GM23338 (cell line): ENCODE measurements at regions not wholly inside any gene's neighbourhood (a gene's known extent, or its start where the extent isn't known, plus 50 kb on each side); places are given as distances from the start of the nearest gene placed in this dataset.

Experiments used
- EZH2phosphoT487 ChIP-seq: fragments of 200-600 bp; sonication (generic); IDR thresholded peaks from one replicate; pipeline ENCODE4 v1.8.1; 2018; ENCODE audit warnings: antibody characterized with exemption; ENCODE audit not compliant: unreplicated experiment
- STAT1 ChIP-seq: IDR thresholded peaks from one replicate; pipeline ENCODE4 v1.6.1; 2016; ENCODE audit warnings: antibody characterized with exemption; ENCODE audit not compliant: unreplicated experiment
- TF ChIP-seq, protein P1 (sequence below), 2 experiments: fragments of 200-600 bp in 1 of 2; sonication (generic) in 1 of 2; conservative IDR thresholded peaks; 2 replicates each; pipeline versions ENCODE4 v1.5.1 to v1.6.1; 2016 to 2017; ENCODE audit warnings: antibody characterized with exemption in 2 of 2, low read depth in 2 of 2, mild to moderate bottlenecking in 2 of 2, moderate library complexity in 1 of 2
- TF ChIP-seq, protein P2 (sequence below): IDR thresholded peaks from one replicate; pipeline ENCODE4 v1.6.1; 2018; ENCODE audit warnings: antibody characterized with exemption; ENCODE audit not compliant: unreplicated experiment

DNA sequence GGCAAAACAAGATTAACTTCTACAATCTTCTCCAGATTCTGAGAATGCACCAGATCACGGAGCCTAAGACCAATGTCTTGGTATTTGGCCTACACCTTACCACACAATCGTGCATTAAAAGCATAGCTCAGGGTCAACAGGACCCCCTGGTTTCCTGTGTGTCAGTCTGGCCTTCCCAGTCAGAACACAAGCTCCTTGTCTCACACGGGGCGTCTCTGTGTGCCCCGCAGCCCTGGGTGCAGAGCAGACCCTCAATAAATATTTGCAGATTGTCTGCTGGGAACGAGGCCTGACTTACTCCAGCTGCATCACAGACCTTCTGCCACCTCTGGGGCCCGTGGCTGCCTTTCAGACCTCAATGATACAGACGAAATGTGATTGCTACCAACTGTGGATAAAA, 82.5 kb upstream of the CTNNB1 start:
- TF ChIP-seq, protein P1, sequence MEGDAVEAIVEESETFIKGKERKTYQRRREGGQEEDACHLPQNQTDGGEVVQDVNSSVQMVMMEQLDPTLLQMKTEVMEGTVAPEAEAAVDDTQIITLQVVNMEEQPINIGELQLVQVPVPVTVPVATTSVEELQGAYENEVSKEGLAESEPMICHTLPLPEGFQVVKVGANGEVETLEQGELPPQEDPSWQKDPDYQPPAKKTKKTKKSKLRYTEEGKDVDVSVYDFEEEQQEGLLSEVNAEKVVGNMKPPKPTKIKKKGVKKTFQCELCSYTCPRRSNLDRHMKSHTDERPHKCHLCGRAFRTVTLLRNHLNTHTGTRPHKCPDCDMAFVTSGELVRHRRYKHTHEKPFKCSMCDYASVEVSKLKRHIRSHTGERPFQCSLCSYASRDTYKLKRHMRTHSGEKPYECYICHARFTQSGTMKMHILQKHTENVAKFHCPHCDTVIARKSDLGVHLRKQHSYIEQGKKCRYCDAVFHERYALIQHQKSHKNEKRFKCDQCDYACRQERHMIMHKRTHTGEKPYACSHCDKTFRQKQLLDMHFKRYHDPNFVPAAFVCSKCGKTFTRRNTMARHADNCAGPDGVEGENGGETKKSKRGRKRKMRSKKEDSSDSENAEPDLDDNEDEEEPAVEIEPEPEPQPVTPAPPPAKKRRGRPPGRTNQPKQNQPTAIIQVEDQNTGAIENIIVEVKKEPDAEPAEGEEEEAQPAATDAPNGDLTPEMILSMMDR (conservative IDR thresholded peaks at IDR 0.05; ENCODE audit: low read depth in 2 of 2), result no peak
- no peak for TF ChIP-seq STAT1
- no peak for TF ChIP-seq EZH2phosphoT487
- TF ChIP-seq, protein P2, sequence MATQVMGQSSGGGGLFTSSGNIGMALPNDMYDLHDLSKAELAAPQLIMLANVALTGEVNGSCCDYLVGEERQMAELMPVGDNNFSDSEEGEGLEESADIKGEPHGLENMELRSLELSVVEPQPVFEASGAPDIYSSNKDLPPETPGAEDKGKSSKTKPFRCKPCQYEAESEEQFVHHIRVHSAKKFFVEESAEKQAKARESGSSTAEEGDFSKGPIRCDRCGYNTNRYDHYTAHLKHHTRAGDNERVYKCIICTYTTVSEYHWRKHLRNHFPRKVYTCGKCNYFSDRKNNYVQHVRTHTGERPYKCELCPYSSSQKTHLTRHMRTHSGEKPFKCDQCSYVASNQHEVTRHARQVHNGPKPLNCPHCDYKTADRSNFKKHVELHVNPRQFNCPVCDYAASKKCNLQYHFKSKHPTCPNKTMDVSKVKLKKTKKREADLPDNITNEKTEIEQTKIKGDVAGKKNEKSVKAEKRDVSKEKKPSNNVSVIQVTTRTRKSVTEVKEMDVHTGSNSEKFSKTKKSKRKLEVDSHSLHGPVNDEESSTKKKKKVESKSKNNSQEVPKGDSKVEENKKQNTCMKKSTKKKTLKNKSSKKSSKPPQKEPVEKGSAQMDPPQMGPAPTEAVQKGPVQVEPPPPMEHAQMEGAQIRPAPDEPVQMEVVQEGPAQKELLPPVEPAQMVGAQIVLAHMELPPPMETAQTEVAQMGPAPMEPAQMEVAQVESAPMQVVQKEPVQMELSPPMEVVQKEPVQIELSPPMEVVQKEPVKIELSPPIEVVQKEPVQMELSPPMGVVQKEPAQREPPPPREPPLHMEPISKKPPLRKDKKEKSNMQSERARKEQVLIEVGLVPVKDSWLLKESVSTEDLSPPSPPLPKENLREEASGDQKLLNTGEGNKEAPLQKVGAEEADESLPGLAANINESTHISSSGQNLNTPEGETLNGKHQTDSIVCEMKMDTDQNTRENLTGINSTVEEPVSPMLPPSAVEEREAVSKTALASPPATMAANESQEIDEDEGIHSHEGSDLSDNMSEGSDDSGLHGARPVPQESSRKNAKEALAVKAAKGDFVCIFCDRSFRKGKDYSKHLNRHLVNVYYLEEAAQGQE, result no peak
